H1 (cell line): ENCODE measurements at regions not wholly inside any gene's neighbourhood (a gene's known extent, or its start where the extent isn't known, plus 50 kb on each side); places are given as distances from the start of the nearest gene placed in this dataset.

Source experiments
- CTCF ChIA-PET: fragments of 300-600 bp; sonication (Branson Sonifier 250); formaldehyde crosslinking; loops from one replicate; lab custom pipeline; 2021; ENCODE audit not compliant: partially characterized antibody; lab: Charles Lee
- POLR2A ChIA-PET: fragments of 300-600 bp; sonication (Branson Sonifier 250); formaldehyde crosslinking; loops from one replicate; lab custom pipeline; 2021; ENCODE audit warnings: inconsistent platforms; ENCODE audit not compliant: partially characterized antibody; lab: Charles Lee
- DNase-seq, 2 experiments: peaks; one replicate each; pipeline versions ENCODE4 v3.0.0 to v3.0.0-alpha.2; 2010 to 2022; ENCODE audit warnings: low spot score in 2 of 2, low read depth in 1 of 2, mixed read lengths in 1 of 2
- FAIRE-seq: peaks from 2 replicates; lab custom pipeline; 2011; peaks lifted over from hg19 to GRCh38; lab: Jason Lieb, UNC
- H2AFZ ChIP-seq: 2 replicates; pipeline ENCODE4 v1.8.1; 2012; ENCODE audit warnings: low read length, inconsistent platforms
- H2AK5ac ChIP-seq: 2 replicates; pipeline ENCODE4 v1.6.1; 2013; ENCODE audit warnings: low read depth, low read length
- H2BK120ac ChIP-seq: replicated peaks from 2 replicates; pipeline ENCODE3; 2013; ENCODE audit warnings: low read depth, low read length, inconsistent platforms
- H2BK12ac ChIP-seq: 2 replicates; pipeline ENCODE4 v1.6.1; 2013; ENCODE audit warnings: low read depth, low read length
- H2BK15ac ChIP-seq: 2 replicates; pipeline ENCODE4 v1.6.1; 2013; ENCODE audit warnings: low read length
- H2BK20ac ChIP-seq: 2 replicates; pipeline ENCODE4 v1.6.1; 2013; ENCODE audit warnings: low read length
- H2BK5ac ChIP-seq: 2 replicates; pipeline ENCODE4 v1.6.1; 2013; ENCODE audit warnings: low read depth, low read length
- H3K14ac ChIP-seq: 2 replicates; pipeline ENCODE4 v1.6.1; 2013; ENCODE audit warnings: inconsistent platforms; ENCODE audit not compliant: insufficient read length
- H3K18ac ChIP-seq: 2 replicates; pipeline ENCODE4 v1.6.1; 2013; ENCODE audit warnings: low read length; ENCODE audit errors: extremely low read depth
- H3K23ac ChIP-seq: 2 replicates; pipeline ENCODE4 v1.6.1; 2013; ENCODE audit warnings: inconsistent platforms; ENCODE audit not compliant: insufficient read length
- H3K23me2 ChIP-seq: 2 replicates; pipeline ENCODE4 v1.6.1; 2013; ENCODE audit warnings: low read depth, low read length
- H3K27ac ChIP-seq: 2 replicates; pipeline ENCODE4 v1.6.1; 2011; ENCODE audit warnings: low read depth, low read length, inconsistent platforms
- H3K27me3 ChIP-seq, 4 experiments: replicated peaks in 1 of 4; 1 replicate in 1 of 4; 2 replicates in 3 of 4; pipeline versions ENCODE4 v1.6.1 to v1.8.1; 2011 to 2013; ENCODE audit warnings: low read length in 3 of 4, mild to moderate bottlenecking in 3 of 4, inconsistent platforms in 2 of 4, mixed read lengths in 2 of 4, moderate library complexity in 1 of 4; ENCODE audit not compliant: control insufficient read depth in 3 of 4, insufficient read depth in 3 of 4; ENCODE audit errors: extremely low read depth in 1 of 4
- H3K36me3 ChIP-seq, 4 experiments: 2 replicates each; pipeline versions ENCODE4 v1.6.1 to v1.8.1; 2011 to 2013; ENCODE audit warnings: mild to moderate bottlenecking in 4 of 4, low read length in 3 of 4, moderate library complexity in 2 of 4, control low read depth in 1 of 4, inconsistent platforms in 1 of 4; ENCODE audit not compliant: insufficient read depth in 4 of 4, control insufficient read depth in 2 of 4
- H3K4ac ChIP-seq: replicated peaks from 2 replicates; pipeline ENCODE3; 2013; ENCODE audit warnings: low read length, low read depth, mixed read lengths, inconsistent platforms; ENCODE audit not compliant: insufficient read length
- H3K4me1 ChIP-seq, 4 experiments: replicated peaks in 1 of 4; 1 replicate in 1 of 4; 2 replicates in 3 of 4; pipeline versions ENCODE4 v1.6.1 to v1.8.1; 2011 to 2013; ENCODE audit warnings: low read length in 3 of 4, inconsistent platforms in 2 of 4, mixed read lengths in 1 of 4; ENCODE audit not compliant: insufficient read depth in 4 of 4, control insufficient read depth in 3 of 4
- H3K4me2 ChIP-seq, 2 experiments: 2 replicates each; pipeline versions ENCODE4 v1.6.1 to v1.8.1; 2011 to 2013; ENCODE audit warnings: low read depth in 2 of 2, low read length in 2 of 2, control low read depth in 1 of 2, inconsistent platforms in 1 of 2, mild to moderate bottlenecking in 1 of 2; ENCODE audit not compliant: insufficient read depth in 1 of 2
- H3K4me3 ChIP-seq, 4 experiments: fragments of 200-600, 300-600 bp in 1 of 4; sonication (generic), shearing (Covaris generic), sonication (Bioruptor Twin) in 1 of 4; 2 replicates each; pipeline versions ENCODE4 v1.5.1 to v1.8.1; 2011 to 2016; ENCODE audit warnings: low read length in 4 of 4, low read depth in 3 of 4, control low read depth in 2 of 4, inconsistent platforms in 2 of 4, mild to moderate bottlenecking in 2 of 4, mixed read lengths in 1 of 4, moderate library complexity in 1 of 4; ENCODE audit not compliant: insufficient read depth in 2 of 4; ENCODE audit errors: extremely low read depth in 1 of 4
- H3K56ac ChIP-seq: replicated peaks from 2 replicates; pipeline ENCODE3; 2013; ENCODE audit warnings: low read depth, mild to moderate bottlenecking, mixed read lengths, low read length, inconsistent platforms; ENCODE audit not compliant: insufficient read length
- H3K79me1 ChIP-seq: 2 replicates; pipeline ENCODE4 v1.6.1; 2013; ENCODE audit warnings: low read depth, low read length, control low read depth
- H3K79me2 ChIP-seq, 2 experiments: 2 replicates each; pipeline versions ENCODE4 v1.6.1 to v1.8.1; 2012 to 2013; ENCODE audit warnings: low read length in 2 of 2, mild to moderate bottlenecking in 2 of 2, inconsistent platforms in 1 of 2; ENCODE audit not compliant: insufficient read depth in 2 of 2, control insufficient read depth in 1 of 2
- H3K9ac ChIP-seq, 4 experiments: replicated peaks in 1 of 4; 1 replicate in 1 of 4; 2 replicates in 3 of 4; pipeline versions ENCODE4 v1.6.1 to v1.8.1; 2011 to 2013; ENCODE audit warnings: low read depth in 3 of 4, low read length in 3 of 4, control low read depth in 2 of 4, mild to moderate bottlenecking in 2 of 4, moderate library complexity in 2 of 4, inconsistent platforms in 1 of 4; ENCODE audit errors: extremely low read depth in 1 of 4
- H3K9me3 ChIP-seq, 2 experiments: 2 replicates each; pipeline versions ENCODE4 v1.6.1 to v1.8.1; 2012 to 2013; ENCODE audit warnings: mild to moderate bottlenecking in 2 of 2, moderate library complexity in 2 of 2, control low read depth in 1 of 2, inconsistent platforms in 1 of 2, low read depth in 1 of 2, low read length in 1 of 2, mixed read lengths in 1 of 2; ENCODE audit not compliant: insufficient read depth in 2 of 2
- H4K20me1 ChIP-seq, 2 experiments: replicated peaks in 1 of 2; 2 replicates each; pipeline versions ENCODE3 to v1.8.1; 2011 to 2013; ENCODE audit warnings: inconsistent platforms in 2 of 2, low read length in 2 of 2, mild to moderate bottlenecking in 1 of 2; ENCODE audit not compliant: insufficient read depth in 2 of 2, control insufficient read depth in 1 of 2
- H4K5ac ChIP-seq: 2 replicates; pipeline ENCODE4 v1.6.1; 2013; ENCODE audit warnings: low read length, low read depth, mixed read lengths, inconsistent platforms; ENCODE audit not compliant: insufficient read length
- H4K8ac ChIP-seq: 2 replicates; pipeline ENCODE4 v1.8.0; 2013; ENCODE audit warnings: mild to moderate bottlenecking, moderate library complexity, low read length, inconsistent platforms; ENCODE audit not compliant: insufficient read depth; ENCODE audit errors: extremely low read depth
- H4K91ac ChIP-seq: replicated peaks from 2 replicates; pipeline ENCODE3; 2013; ENCODE audit warnings: low read length, mixed read lengths, inconsistent platforms; ENCODE audit not compliant: insufficient read length
- HDAC2 ChIP-seq, 2 experiments: fragments of 300-600 bp in 1 of 2; sonication (generic) in 1 of 2; IDR thresholded peaks; 2 replicates each; pipeline ENCODE4 v1.6.1; 2011 to 2012; ENCODE audit warnings: low read depth in 2 of 2, low read length in 2 of 2, mild to moderate bottlenecking in 2 of 2, moderate library complexity in 2 of 2, borderline replicate concordance in 1 of 2, inconsistent platforms in 1 of 2
- JUND ChIP-seq: IDR thresholded peaks from 2 replicates; pipeline ENCODE4 v1.6.1; 2011; ENCODE audit warnings: mild to moderate bottlenecking, improper control_type of control experiment, low read length
- WGBS, 2 experiments: shearing (Covaris generic) in 1 of 2; methylation state at CpG; one replicate each; pipeline versions ENCODE4 v1.1.6 to v1.1.7; 2013 to 2015; ENCODE audit warnings: low lambda C conversion rate in 2 of 2, mixed read lengths in 2 of 2, inconsistent platforms in 1 of 2, low coverage in 1 of 2, missing lambda C conversion rate in 1 of 2; ENCODE audit not compliant: insufficient replicate concordance in 2 of 2, insufficient coverage in 1 of 2, insufficient read length in 1 of 2; ENCODE audit errors: extremely low coverage in 1 of 2, missing lambda C conversion rate in 1 of 2; 5-methylcytosine and 5-hydroxymethylcytosine counted together

- TF ChIP-seq JUND, result no peak
Observed at GRCh38 chr17:69710926-69711325, 296.4 kb downstream of the MAP2K6 start (continued).

- H2BK20ac ChIP-seq, result no peak overlapping the region
- no peak overlapping the region for H3K4me3 ChIP-seq
- H2AK5ac ChIP-seq, result no peak overlapping the region
- no peak overlapping the region for H2BK120ac ChIP-seq
- no peak overlapping the region for H2AFZ ChIP-seq
- H2BK12ac ChIP-seq, result no peak overlapping the region
- H3K27ac ChIP-seq, result no peak overlapping the region
- H3K23me2 ChIP-seq, result no peaks in the 10 kb centered on the region; the same call in 1 of the 2 replicates
- no peaks in the 10 kb centered on the region for H3K79me2 ChIP-seq
- H4K8ac ChIP-seq, result no peak overlapping the region
- DNase-seq (no peak), FAIRE-seq (no peak)
- no peak overlapping the region for H3K23ac ChIP-seq
- no peak overlapping the region for H2BK5ac ChIP-seq
- H3K18ac ChIP-seq, result no peak overlapping the region
- 88% methylated on average over 4 of the region's 4 CpGs; no CpG with 5 or more reads in 1 of the 2 experiments for WGBS, 2 experiments
- no peak overlapping the region for H3K9ac ChIP-seq
- no peak overlapping the region for H4K5ac ChIP-seq
- ChIA-PET POLR2A (no interaction called here), CTCF (no interaction called here)
- H3K4ac ChIP-seq, result no peak overlapping the region
- H3K4me1 ChIP-seq, result no peaks in the 10 kb centered on the region
- H4K20me1 ChIP-seq, result no peaks in the 10 kb centered on the region
- H3K9me3 ChIP-seq, result no peaks in the 10 kb centered on the region
- no peaks in the 10 kb centered on the region for H3K79me1 ChIP-seq
- H4K91ac ChIP-seq, result no peak overlapping the region
- no peaks in the 10 kb centered on the region for H3K27me3 ChIP-seq
- H2BK15ac ChIP-seq, result no peak overlapping the region
- H3K36me3 ChIP-seq, result no peaks in the 10 kb centered on the region
- no peak overlapping the region for H3K56ac ChIP-seq
- H3K4me2 ChIP-seq, result no peak overlapping the region
- TF ChIP-seq JUND, result no peak
- TF ChIP-seq HDAC2 (IDR thresholded peaks at IDR 0.05; ENCODE audit: borderline replicate concordance in 1 of 2, low read depth in 2 of 2, low read length in 2 of 2), result no peak
- TF ChIP-seq, all 59 proteins: peak for 0
- H3K14ac ChIP-seq, result no peak overlapping the region
Observed at GRCh38 chr17:69711541-69711940, 297.0 kb downstream of the MAP2K6 start.
